Suprapubic skin (tissue), 4 donors: ENCODE measurements at regions not wholly inside any gene's neighbourhood (a gene's known extent, or its start where the extent isn't known, plus 50 kb on each side); places are given as distances from the start of the nearest gene placed in this dataset.

Experiments
- DNase-seq, 2 donors: peaks; one replicate each; pipeline ENCODE4 v3.0.0-alpha.2; 2019; ENCODE audit warnings: low spot score in 2 of 2
- H3K27ac ChIP-seq: fragments of 200-600 bp; sonication (generic); one replicate; pipeline ENCODE4 v1.5.1; 2019
- H3K27me3 ChIP-seq: fragments of 200-600 bp; sonication (generic); one replicate; pipeline ENCODE4 v1.5.1; 2019
- H3K36me3 ChIP-seq: fragments of 200-600 bp; sonication (generic); one replicate; pipeline ENCODE4 v1.5.1; 2019
- H3K4me1 ChIP-seq: fragments of 200-600 bp; sonication (generic); one replicate; pipeline ENCODE4 v1.5.1; 2019
- H3K4me3 ChIP-seq: fragments of 200-600 bp; sonication (generic); one replicate; pipeline ENCODE4 v1.5.1; 2019; ENCODE audit warnings: mild to moderate bottlenecking
- H3K9me3 ChIP-seq: fragments of 200-600 bp; sonication (generic); one replicate; pipeline ENCODE4 v1.5.1; 2019
- CTCF ChIP-seq, 2 donors: fragments of 200-600 bp in 1 of 2; fragments of 450-650 bp in 1 of 2; sonication (generic) in 1 of 2; IDR thresholded peaks; one replicate each; pipeline ENCODE4 v1.5.1; 2016 to 2019; ENCODE audit warnings: antibody characterized with exemption in 2 of 2, mild to moderate bottlenecking in 1 of 2, moderate library complexity in 1 of 2
- EP300 ChIP-seq: sonication (generic); formaldehyde crosslinking; IDR thresholded peaks from one replicate; pipeline ENCODE4 v1.6.1; 2017; ENCODE audit warnings: antibody characterized with exemption
- POLR2A ChIP-seq, 2 donors: fragments of 450-650 bp; IDR thresholded peaks; one replicate each; pipeline ENCODE4 v1.6.1; 2017; ENCODE audit warnings: antibody characterized with exemption in 2 of 2, mild to moderate bottlenecking in 2 of 2, moderate library complexity in 2 of 2
- POLR2AphosphoS5 ChIP-seq, 3 donors: sonication (generic); formaldehyde crosslinking; IDR thresholded peaks; one replicate each; pipeline ENCODE4 v1.6.1; 2017; ENCODE audit warnings: antibody characterized with exemption in 3 of 3
- WGBS: methylation state at CpG from one replicate; pipeline ENCODE4 v1.1.5; 2018; 5-methylcytosine and 5-hydroxymethylcytosine counted together

GRCh38 chr13:85742355-85742754 lies 56.9 kb downstream of the SLITRK6 start:
- no peak overlapping the region for H3K27ac ChIP-seq
- no peak overlapping the region for H3K4me3 ChIP-seq
- DNase-seq: no peak
- H3K4me1 ChIP-seq: no peaks in the 10 kb centered on the region
- no peaks in the 10 kb centered on the region for H3K27me3 ChIP-seq
- TF ChIP-seq POLR2AphosphoS5 (IDR thresholded peaks at IDR 0.05) (no peak), EP300 (no peak), CTCF (IDR thresholded peaks at IDR 0.05) (no peak), POLR2A (IDR thresholded peaks at IDR 0.05) (no peak)
- 60% methylated on average over 2 of the region's 2 CpGs for WGBS
- H3K36me3 ChIP-seq: no peaks in the 10 kb centered on the region
- no peaks in the 10 kb centered on the region for H3K9me3 ChIP-seq

- H3K27ac ChIP-seq: no peak overlapping the region
- H3K36me3 ChIP-seq: no peaks in the 10 kb centered on the region
- no peaks in the 10 kb centered on the region for H3K4me1 ChIP-seq
- H3K27me3 ChIP-seq: no peaks in the 10 kb centered on the region
- no peak overlapping the region for H3K4me3 ChIP-seq
- WGBS: 85% methylated on average over 3 of the region's 3 CpGs
- no peaks in the 10 kb centered on the region for H3K9me3 ChIP-seq
- no peak for TF ChIP-seq CTCF (IDR thresholded peaks at IDR 0.05)
- no peak for TF ChIP-seq POLR2A (IDR thresholded peaks at IDR 0.05)
- TF ChIP-seq EP300: no peak
- TF ChIP-seq POLR2AphosphoS5 (IDR thresholded peaks at IDR 0.05): no peak
- no peak for DNase-seq
Measured at GRCh38 chr13:85741017-85741416, 58.2 kb downstream of the SLITRK6 start.

GRCh38 chr13:85738696-85739320 lies 60.4 kb downstream of the SLITRK6 start:
- Histone ChIP-seq H3K4me1 (no peaks in the 10 kb centered on the region), H3K27ac (no peak overlapping the region), H3K36me3 (no peaks in the 10 kb centered on the region), H3K9me3 (no peaks in the 10 kb centered on the region), H3K27me3 (no peaks in the 10 kb centered on the region), H3K4me3 (no peak overlapping the region)
- 67% methylated on average over 9 of the region's 9 CpGs for WGBS
- TF ChIP-seq POLR2A (IDR thresholded peaks at IDR 0.05) (no peak), POLR2AphosphoS5 (IDR thresholded peaks at IDR 0.05) (no peak), EP300 (no peak), CTCF (IDR thresholded peaks at IDR 0.05) (no peak)
- DNase-seq: no peak

GRCh38 chr13:85737952-85738351 lies 61.3 kb downstream of the SLITRK6 start:
- no peak overlapping the region for H3K27ac ChIP-seq
- 78% methylated on average over 1 of the region's 1 CpG for WGBS

GRCh38 chr13:85729296-85729695 lies 69.9 kb downstream of the SLITRK6 start:
- no peaks in the 10 kb centered on the region for H3K9me3 ChIP-seq
- DNase-seq: no peak
- H3K4me1 ChIP-seq: no peaks in the 10 kb centered on the region
- H3K27ac ChIP-seq: no peak overlapping the region
- no peak for TF ChIP-seq POLR2A (IDR thresholded peaks at IDR 0.05)
- TF ChIP-seq CTCF (IDR thresholded peaks at IDR 0.05): no peak
- TF ChIP-seq EP300: no peak
- no peak for TF ChIP-seq POLR2AphosphoS5 (IDR thresholded peaks at IDR 0.05)
- H3K36me3 ChIP-seq: no peaks in the 10 kb centered on the region
- H3K4me3 ChIP-seq: no peak overlapping the region
- no peaks in the 10 kb centered on the region for H3K27me3 ChIP-seq

More at GRCh38 chr13:85737952-85738351, 61.3 kb downstream of the SLITRK6 start:
- no peaks in the 10 kb centered on the region for H3K36me3 ChIP-seq
- H3K4me3 ChIP-seq: no peak overlapping the region
- no peaks in the 10 kb centered on the region for H3K9me3 ChIP-seq
- no peaks in the 10 kb centered on the region for H3K27me3 ChIP-seq
- H3K4me1 ChIP-seq: no peaks in the 10 kb centered on the region
- TF ChIP-seq EP300 (no peak), CTCF (IDR thresholded peaks at IDR 0.05) (no peak), POLR2A (IDR thresholded peaks at IDR 0.05) (no peak), POLR2AphosphoS5 (IDR thresholded peaks at IDR 0.05) (no peak)
- DNase-seq: no peak
